ENCODE measurements at regions not wholly inside any gene's neighbourhood (a gene's known extent, or its start where the extent isn't known, plus 50 kb on each side); places are given as distances from the start of the nearest gene placed in this dataset.

- no peak for DNase-seq
These were observed 397.7 kb downstream of the SUCLA2 start for GRCh38 chr13:47603365-47603764.

GRCh38 chr13:47598340-47598911 lies 402.6 kb downstream of the SUCLA2 start:
- DNase-seq, result no peak

GRCh38 chr13:47594833-47595232 lies 406.2 kb downstream of the SUCLA2 start:
- DNase-seq, result no peak

- no peak for DNase-seq
These were observed 408.8 kb downstream of the SUCLA2 start for GRCh38 chr13:47592256-47592655.

- DNase-seq, result no peak
These were observed 412.4 kb downstream of the SUCLA2 start for GRCh38 chr13:47588676-47589075.

GRCh38 chr13:47572375-47572774 lies 428.7 kb downstream of the SUCLA2 start:
- DNase-seq, result no peak

GRCh38 chr13:47564041-47564440 lies 437.0 kb downstream of the SUCLA2 start:
- DNase-seq, result peak; percentile 6

GRCh38 chr13:47556703-47557102 lies 444.4 kb downstream of the SUCLA2 start:
- DNase-seq, result no peak

- DNase-seq, result no peak
These were observed 445.8 kb downstream of the SUCLA2 start for GRCh38 chr13:47555235-47555634.

GRCh38 chr13:47553329-47553977 lies 447.6 kb downstream of the SUCLA2 start:
- DNase-seq, result no peak

- no peak for DNase-seq
These were observed 451.8 kb downstream of the SUCLA2 start for GRCh38 chr13:47549219-47549752.

GRCh38 chr13:47548294-47548840 lies 452.7 kb downstream of the SUCLA2 start:
- no peak for DNase-seq

GRCh38 chr13:47546391-47547225 lies 454.5 kb downstream of the SUCLA2 start:
- no peak for DNase-seq

GRCh38 chr13:47545201-47546024 lies 455.7 kb downstream of the SUCLA2 start:
- DNase-seq, result no peak

GRCh38 chr13:47539317-47539716 lies 461.8 kb downstream of the SUCLA2 start:
- DNase-seq, result no peak

GRCh38 chr13:47523771-47524170 lies 477.3 kb downstream of the SUCLA2 start:
- no peak for DNase-seq

GRCh38 chr13:47521890-47522487 lies 479.1 kb downstream of the SUCLA2 start:
- DNase-seq, result no peak

- no peak for DNase-seq
These were observed 481.4 kb downstream of the SUCLA2 start for GRCh38 chr13:47519626-47520025.

- no peak for DNase-seq
These were observed 482.5 kb downstream of the SUCLA2 start for GRCh38 chr13:47518530-47518929.

GRCh38 chr13:47511647-47512046 lies 489.4 kb downstream of the SUCLA2 start:
- no peak for DNase-seq

- no peak for DNase-seq
These were observed 492.4 kb downstream of the SUCLA2 start for GRCh38 chr13:47508527-47509228.

All from retina (tissue), 1 donor.